ENCODE measurements at regions not wholly inside any gene's neighbourhood (a gene's known extent, or its start where the extent isn't known, plus 50 kb on each side); places are given as distances from the start of the nearest gene placed in this dataset.

DNA sequence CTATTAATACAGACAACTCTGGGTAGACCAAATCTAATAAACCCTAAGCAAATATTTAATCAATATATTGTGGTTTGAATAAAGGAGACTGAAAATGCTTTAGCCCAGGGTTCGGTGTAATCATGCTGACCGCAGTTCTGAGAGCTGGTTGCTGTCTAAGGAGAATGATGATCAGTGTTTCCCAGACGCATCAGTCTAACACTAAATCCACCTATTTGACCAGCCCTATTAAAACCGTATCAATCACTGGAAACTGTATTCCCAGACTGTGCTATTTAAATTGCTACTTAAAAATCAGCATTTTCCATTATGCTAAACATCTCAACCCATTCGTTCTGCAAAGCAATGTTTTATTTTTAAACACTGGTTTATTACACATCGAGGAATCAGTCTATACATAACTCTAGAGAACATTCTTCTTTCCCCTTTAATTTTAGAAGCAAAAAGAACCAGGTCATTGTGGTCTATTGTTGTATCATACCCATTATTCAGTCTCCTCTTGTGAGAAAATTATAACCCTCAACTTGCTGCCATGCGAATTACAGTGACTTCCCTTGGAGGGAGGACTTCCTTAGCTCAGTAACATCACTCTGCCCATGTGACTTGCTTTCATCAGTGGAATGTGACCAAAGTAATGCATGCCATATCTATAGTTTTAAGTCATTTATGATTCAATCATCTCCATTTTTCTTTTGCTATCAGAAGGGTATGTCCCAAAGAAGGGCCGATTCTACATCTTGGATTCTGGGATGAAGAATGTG lies 515.2 kb upstream of the JAG1 start:
- DNase-seq = no peak

DNA sequence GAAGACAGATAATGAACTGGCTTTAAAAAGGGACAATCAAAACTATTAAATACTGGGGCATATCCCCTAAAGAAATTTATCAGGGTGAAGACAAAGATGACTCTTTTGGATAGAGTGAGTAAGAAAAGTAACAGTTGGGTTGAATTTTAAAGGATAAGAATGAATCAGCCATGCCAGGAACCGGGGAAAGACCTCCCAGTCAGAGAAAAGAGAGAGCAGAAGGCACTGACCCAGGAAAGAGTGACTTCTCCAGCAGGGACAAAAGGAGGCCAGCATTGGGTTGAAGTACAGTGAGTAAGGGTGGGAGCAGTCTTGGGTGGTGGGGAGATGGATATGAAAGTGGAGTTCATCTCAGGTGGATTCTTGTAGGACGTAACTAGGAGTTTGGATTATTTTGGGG lies 516.9 kb upstream of the JAG1 start:
- no peak for DNase-seq

DNA sequence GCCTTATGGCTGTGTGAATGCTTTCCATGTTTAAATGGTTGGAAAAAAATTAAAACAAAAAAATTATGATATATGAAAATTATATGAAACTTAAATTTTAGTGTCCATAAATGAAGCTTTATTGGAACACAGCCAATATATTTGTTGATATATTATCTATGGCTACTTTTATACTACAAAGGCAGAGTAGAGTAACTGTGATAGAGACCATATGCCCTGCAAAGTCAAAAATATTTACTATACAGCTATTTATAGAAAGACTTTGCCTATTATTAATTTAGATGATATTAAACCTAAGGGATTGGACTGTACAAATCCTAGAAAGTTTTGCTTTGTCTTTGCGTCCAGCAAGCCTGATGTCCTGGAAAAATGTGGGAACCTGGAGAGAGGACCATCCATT lies 518.3 kb upstream of the JAG1 start:
- DNase-seq = no peak

DNA sequence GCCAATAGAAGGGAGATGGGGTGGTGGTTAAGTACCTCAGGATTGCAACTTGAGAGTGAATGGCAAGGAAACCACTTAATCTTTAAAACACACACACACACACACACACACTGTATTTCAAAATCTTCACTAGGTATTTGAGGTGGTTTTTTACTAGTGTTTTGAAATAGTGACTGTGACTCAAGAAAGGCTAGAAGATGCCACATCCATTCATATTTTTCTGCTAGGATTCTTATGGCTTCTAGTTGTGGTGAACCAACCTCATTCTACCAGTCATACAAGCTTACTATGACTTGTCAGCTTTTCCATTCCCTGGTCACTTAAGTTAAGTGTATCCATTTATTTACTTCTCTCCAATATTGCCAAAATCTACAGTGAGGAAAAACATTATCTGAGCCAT lies 519.4 kb upstream of the JAG1 start:
- DNase-seq = no peak

DNA sequence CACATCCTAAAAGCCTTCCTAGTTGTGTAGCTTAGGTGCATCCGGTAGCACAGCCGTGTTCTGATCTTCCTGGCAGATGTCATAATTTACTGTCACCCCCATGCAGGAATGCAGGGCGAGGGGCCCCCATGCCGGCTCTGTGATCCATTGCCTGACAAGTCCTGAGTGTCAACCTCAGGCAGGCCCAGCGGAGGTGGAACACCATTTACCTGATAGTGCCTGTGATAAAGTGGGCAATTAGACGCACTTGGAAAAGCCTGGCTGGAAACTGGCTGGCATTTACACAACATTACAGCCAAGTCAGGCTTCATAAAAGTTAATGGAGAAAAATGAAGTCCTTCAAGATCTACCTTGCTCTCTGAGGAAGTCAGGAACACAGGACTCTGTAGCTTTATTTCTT lies 521.4 kb upstream of the JAG1 start:
- DNase-seq = no peak

DNA sequence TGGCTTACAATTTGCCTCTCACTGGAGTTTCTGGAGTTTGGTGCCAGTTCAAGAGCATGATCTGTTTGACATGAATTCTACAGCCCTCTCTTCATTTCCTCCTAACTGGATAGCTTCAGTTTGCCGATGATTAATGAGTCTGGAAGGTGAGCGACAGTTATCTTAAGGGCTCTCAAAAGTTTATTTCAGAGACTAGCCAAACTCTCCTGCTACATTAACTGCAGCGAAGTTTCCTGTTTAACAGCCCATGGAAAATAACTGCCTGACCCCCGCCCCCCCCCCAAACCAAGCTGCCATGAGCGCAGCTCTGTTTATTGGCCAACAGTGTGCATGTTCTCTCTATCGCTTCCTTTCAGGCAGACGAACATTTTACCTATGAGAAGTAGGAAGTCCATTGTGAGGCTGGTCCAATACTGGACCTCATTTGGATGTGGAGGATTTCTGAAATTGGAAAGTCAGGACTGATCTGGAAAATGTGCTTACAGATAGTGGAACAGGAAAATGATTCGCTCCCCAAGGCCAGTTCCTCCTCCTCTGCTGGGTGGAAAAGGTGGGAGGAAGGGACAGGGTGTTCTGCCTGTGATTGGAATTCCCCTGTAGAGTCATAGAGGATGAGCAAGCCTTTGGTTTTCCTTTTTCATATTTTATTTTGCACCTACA lies 522.2 kb upstream of the JAG1 start:
- DNase-seq = no peak

DNA sequence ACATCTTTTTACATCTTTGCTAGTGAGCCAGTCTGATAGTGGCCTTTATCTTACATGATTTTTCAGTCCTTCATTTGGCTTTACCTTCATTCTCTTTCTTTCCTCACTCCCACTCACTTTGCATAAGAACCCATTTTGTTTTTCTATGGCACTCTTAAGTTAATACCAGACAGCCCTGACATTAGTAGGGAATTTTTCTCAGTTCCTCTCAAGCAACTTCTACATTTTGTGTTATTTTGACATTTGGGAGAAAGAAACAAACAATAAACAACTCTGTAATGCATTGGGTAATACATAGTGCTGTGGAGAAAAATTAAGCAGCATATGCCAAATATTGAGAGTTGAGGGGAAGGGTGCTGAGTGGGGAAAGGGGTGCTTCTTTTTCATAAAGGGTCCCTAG lies 524.1 kb upstream of the JAG1 start:
- no peak for DNase-seq

DNA sequence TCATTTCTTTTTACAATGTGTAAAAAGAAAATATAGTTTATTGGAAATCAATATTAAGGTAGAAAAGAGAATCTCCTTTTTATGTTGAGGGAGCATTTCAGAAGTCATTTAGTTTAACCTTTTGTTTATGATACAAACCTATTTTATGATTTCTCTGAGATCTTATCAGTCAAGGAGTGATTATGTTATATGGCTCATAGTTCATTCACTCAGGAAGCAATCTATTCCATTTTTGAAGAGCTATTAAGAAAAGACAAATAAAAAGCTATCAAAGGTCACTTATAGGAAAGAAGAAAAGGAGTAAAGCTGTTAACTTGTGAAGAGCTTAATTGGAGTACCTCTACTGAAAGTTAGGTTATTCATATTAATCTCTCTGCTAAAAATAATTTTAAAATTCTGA lies 526.6 kb upstream of the JAG1 start:
- DNase-seq = no peak

DNA sequence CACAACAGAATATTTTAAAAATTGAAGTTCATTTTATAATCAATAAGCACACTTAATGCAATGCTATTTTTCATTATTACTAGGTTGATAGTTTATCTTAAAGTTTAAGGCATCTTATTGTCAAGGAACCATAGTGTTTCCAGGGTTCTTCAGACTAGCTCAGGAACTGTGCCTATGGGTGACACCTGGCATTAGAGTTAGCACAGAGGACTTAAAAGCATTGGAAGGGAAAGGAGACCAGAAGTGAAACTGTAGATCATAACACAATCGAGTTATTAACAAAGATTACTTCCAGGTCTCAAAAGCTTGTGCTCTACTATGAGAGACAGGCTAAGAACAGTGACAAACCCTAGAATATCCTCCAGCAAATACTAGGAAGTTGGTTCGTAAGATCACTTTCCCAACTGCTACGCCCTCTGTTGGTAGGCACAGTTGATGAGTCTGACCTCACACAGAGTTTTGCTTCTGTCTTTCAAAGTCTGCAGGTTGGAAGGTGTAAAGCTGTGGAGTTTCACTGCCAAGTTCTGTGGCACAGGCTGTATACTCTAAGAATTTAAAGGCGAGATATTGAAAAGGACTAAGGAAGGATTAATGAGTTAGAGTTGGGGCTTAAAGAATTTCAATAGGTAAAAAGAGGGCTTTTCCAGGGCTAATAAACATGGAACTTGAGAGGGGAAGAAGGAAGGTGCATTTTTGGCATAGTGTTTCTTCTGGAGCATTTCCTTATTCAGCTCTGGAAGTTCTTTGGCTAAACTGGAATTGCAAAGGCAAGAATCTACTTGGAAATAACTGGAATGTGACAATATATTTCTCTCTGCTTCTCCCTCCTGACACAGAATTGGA lies 531.3 kb upstream of the JAG1 start:
- DNase-seq = peak; percentile 80

DNA sequence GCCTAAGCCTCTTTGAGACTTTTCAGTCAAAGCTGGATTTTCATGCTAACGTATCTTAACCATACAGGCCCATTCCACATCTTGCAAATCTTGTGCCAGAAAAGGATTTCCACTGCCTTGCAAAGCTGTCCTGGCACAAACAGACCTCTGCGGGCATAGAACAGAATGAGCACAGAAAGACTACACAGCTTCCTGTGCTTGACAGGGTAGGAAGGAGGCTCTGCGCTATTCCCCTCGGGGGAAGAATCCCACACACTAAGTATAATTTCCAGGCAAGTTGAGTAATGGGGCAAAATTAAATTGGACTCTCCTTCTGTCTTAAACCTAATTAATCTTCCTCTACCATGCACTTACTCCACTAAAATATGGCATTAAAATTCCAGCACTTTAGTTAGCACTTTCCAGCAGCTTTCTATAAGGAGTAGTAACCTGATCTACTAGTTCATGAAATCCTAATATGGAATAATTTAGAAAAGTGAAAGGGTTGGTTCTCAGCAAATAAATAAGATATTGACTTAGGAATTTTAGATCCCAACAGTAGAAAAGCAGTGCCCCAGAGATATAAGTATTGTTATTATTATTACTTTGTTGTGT lies 532.1 kb upstream of the JAG1 start:
- DNase-seq = no peak

DNA sequence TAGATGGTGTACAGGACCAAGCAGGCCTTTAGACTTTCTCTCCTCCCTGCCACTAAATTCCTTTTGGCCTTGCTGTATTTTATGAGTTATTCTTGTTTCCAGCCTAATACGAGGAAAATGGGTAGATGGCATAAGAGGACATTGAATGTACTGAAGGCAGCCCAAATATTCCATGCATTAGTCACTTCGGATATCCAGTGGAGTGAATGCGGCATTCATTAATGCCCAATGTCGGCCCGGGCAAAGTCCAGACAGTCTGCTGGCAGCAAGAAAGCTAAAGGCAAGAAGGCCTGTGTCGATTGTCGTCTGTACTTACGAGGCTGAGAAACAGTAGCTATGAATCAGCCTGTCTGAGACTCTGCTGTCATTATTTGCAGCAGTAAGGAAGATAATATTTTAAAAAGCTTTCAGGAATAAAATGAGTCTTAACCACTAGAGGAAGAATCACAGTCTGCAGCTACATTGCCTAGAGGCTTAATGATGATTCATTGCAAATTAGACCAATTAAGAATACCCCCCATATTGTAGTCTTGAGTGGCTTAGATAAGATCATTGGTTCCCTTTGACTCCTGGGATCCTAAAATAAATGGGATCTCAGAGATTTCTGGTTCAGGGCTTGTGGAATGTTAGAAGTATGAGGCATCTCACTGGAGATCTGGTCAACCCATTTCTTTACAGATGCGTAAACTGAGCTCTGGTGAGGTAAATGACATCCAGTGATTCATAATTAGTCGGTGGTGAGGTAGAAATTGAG lies 534.1 kb upstream of the JAG1 start:
- DNase-seq = no peak

DNA sequence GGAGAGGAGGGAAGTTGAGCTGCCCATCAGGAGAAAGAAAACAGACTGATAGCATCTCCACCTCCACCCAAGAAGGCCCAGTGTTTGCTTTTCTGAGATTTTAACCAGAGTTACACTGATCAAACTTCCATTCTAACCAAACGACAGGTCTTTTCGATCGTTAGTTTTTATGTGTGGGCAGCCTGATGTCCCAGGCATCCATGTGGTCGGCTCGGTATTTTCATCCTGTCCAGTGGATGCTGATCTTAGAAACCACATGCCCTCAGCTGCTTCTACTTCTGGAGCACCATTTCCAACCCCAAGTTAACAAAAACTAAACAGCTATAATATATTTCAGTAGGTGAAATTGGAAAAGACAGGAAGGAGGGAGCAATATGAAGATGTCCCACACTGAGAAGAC lies 536.8 kb upstream of the JAG1 start:
- DNase-seq = no peak

DNA sequence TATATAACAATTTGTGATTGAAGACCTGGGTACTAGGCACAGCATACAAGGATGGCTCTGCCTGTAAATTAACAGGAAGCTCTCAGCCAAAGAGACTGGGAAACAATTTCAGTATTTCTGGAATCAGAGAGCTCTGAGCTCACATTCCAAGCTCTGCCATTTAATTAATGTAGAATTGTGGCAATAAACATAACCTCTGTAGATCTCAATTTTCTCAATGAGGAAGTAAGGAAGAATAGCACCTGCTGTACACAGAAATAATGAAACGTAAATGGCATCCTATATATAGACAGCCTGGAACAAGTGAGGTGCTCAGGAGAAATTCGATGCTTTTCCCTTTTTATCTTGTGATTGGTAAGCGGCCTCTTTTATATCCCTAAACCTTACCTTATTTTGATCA lies 538.5 kb upstream of the JAG1 start:
- DNase-seq = no peak

DNA sequence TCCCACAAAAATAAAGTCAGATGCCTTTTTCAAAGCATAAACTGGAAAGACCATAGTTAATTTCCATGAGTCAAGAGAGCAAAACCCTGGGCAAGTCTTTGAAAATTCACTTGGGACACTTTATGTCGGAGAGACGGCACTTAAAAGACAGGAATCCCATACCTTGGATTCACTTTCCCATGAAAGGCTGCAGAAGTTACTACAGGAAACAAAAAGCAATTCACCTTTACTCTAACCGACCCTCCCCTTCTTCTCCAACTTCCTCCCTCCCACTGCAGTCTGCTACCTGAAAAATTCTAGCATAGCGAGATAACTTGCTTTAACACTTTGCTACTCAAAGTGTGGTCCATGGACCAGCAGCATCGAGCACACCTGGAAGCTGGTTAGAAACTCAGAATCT lies 539.1 kb upstream of the JAG1 start:
- no peak for DNase-seq

DNA sequence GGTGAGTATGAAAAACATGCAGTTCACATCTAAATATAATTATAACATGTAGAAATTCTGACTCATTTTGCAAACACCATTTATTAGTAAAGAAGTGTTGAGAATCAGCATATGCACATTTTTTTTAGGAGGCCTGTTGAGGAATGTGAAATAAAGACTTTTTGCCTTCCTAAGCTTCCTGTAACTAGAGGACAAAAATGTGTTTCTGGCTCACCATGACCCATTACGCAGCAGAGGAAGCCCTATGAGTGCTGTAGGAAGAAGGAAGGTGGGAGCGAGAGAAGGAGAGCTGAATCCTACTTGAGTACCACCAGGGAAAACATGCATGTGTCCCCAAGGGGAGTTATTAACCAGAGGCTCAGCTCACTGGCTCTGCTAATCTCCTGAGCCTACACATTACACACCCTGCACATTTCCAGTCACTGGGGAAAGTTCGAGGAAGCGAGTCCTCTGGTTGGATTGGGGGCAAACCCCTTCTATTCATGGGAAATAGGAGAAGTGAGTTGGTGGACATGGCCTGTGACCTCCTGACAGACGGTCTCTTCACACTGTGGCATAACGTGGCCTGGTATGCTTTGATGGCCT lies 540.5 kb upstream of the JAG1 start:
- DNase-seq = no peak

DNA sequence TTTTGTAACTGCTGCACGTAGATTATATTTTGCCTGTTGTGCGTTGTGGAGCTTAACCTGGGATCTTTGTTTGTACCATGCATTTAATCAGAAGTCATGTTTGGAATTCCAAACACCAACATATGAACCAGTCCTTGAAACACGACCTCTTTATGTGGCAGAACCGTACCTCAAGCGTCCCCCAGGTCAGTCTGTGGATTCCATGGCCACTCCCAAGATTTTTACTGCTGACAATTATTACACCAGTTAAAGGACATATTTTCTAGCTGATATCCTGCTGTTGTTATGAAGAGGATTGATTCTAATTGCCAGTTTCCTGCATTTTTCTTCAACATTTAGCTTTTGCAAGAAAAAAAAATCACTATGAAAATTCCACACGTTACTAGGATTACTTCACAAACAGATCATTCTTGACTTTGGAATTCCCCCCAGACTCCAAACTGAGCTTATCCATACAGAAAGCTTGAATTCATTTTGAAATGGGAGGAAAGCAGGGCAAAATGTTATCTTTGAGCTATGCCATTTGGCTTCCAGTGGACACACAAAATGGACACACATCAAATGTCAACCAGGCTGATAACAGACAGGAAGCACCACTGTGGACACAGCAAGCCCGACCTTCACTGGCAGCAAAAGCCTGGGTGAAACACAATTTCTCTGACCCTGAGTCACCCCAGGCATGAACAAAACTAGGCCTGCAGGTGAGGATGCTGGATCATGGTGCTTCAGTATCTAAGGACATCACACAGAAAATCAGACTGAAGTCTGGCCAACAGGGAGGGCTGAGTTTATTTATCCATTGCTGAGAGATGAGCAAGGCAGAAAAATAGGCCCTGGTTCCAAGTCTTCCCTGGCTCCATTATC lies 542.9 kb upstream of the JAG1 start:
- DNase-seq = peak; percentile 42

DNA sequence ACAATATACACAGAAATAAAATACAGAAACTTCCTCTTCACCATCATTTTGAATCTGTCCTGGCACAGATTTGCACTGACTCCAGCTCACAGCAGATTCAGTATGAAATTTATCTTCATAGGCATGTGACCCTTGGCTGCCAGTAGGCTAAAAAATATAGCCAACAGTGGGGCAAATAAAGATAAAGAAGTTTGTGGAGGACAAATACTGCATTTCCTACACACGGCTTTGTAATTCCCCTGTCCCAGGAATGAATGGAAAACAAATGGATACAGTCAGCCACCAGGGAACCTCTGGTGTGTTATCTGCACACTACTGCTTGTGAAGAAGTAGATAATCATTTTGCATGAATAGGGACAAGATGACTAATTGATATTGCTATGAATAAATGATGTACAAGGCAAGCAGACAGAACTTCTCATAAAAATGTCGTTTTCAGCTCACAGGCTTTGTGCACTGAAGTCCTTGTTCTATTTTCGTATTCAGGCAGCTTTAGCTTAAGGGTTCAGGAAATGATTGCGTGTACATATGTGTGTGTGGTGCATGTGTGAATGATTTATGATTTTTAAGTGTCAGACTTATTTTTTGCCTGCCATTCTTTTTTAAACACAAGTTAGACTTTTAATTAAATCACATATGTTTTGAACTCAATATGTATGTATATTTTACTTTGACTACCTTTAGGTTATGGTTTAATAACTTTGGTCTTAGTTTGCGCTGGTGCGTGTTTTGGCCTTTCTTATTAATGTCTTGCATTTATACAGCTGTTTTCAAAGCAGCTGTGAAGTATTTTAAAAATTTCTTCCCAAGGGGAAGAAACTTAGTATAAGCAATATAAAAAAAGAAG lies 543.8 kb upstream of the JAG1 start:
- DNase-seq = peak; percentile 27

DNA sequence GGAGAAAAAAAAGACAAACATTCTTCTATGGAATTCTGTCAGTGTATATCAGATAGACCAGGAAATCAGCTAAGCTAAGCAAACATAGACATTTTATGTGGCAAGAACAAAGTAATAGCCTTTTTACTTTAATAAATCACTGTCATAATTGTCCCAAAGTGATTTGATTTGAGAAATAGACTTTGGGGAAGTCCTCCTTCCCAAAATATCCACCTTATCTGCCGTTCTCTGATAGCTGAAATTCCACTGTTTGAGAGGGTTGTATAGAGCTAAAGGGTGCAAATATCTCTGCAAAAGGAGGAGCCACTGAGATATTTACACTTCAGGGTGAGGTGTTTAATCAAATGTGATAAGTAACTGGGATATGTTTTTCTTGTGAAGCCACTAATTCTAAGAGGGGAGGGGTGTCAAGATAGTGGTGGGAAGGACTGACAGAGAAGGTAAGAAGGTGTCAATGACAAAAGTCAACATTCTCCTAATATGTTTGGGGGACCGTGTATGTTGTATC lies 544.4 kb upstream of the JAG1 start:
- DNase-seq = no peak

DNA sequence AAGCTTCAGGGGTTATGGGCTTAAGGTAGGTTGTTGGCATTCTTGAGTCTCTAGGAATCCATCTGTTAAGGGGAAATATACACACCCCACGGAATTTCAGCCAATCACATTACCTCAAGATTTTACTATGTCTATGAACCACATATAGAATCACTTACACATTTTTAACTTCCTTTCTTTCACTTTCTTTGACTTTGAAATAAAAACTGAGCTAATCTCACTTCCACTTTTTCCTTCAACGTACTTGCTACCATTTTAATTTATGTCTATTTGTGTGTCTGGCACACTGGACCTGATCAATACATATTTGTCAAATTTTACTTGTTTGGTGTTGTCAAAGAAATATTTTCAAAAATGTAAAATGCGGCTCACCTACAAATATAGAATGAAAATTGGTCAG lies 545.4 kb upstream of the JAG1 start:
- DNase-seq = no peak

DNA sequence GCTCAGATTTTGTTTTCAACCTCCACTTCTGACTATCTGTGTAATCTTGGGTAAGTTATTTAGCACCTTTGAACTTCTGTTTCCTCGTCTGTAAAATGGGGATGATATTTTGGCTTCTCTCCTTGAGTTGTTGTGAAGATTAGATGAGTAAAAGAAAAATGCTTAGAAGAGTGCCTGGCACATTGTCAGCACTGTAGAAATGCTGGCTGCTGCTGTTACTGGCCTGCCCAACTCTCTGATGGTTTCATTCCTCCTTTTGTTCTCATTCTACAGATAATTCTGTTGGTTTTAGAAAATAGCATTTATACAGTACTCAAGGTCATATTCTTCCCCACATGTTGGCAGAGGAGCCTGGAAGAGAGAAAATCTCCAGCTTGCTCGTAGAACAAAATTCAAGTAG lies 547.2 kb upstream of the JAG1 start:
- DNase-seq = no peak

Measured in eye (tissue), 1 donor.